Keratinocyte (primary cell): ENCODE measurements at regions not wholly inside any gene's neighbourhood (a gene's known extent, or its start where the extent isn't known, plus 50 kb on each side); places are given as distances from the start of the nearest gene placed in this dataset.

Source experiments
- DNase-seq: peaks from one replicate; pipeline ENCODE4 v3.0.0-alpha.2; 2011; ENCODE audit warnings: low read depth, missing footprints, low spot score
- FAIRE-seq: peaks from 2 replicates; lab custom pipeline; 2011; peaks lifted over from hg19 to GRCh38; lab: Jason Lieb, UNC
- H2AFZ ChIP-seq: 2 replicates; pipeline ENCODE4 v1.6.0; 2012; ENCODE audit warnings: low read length, control low read depth, inconsistent platforms; ENCODE audit not compliant: control insufficient read depth
- H3K27ac ChIP-seq: 2 replicates; pipeline ENCODE4 v1.5.1; 2011; ENCODE audit warnings: low read length; ENCODE audit not compliant: control insufficient read depth, insufficient read depth
- H3K27me3 ChIP-seq: 3 replicates; pipeline ENCODE4 v1.6.0; 2011; ENCODE audit warnings: low read length; ENCODE audit not compliant: control insufficient read depth, insufficient read depth; ENCODE audit errors: extremely low read depth
- H3K36me3 ChIP-seq, 2 experiments: 2 replicates in 1 of 2; 3 replicates in 1 of 2; pipeline ENCODE4 v1.5.1; 2011; ENCODE audit warnings: low read length in 2 of 2, mild to moderate bottlenecking in 1 of 2; ENCODE audit not compliant: control insufficient read depth in 2 of 2, insufficient read depth in 2 of 2; ENCODE audit errors: extremely low read depth in 1 of 2
- H3K4me1 ChIP-seq: 3 replicates; pipeline ENCODE4 v1.5.1; 2011; ENCODE audit warnings: low read length; ENCODE audit not compliant: control insufficient read depth, insufficient read depth; ENCODE audit errors: extremely low read depth
- H3K4me2 ChIP-seq: 3 replicates; pipeline ENCODE4 v1.6.0; 2011; ENCODE audit warnings: low read depth, low read length; ENCODE audit not compliant: control insufficient read depth, insufficient read depth; ENCODE audit errors: extremely low read depth
- H3K4me3 ChIP-seq, 3 experiments: fragments of 200-600 bp in 1 of 3; sonication (generic) in 1 of 3; 2 replicates in 2 of 3; 3 replicates in 1 of 3; pipeline ENCODE4 v1.5.1; 2011 to 2016; ENCODE audit warnings: low read length in 3 of 3, mild to moderate bottlenecking in 3 of 3, control low read depth in 2 of 3, inconsistent platforms in 1 of 3, low read depth in 1 of 3, mixed read lengths in 1 of 3, mixed run types in 1 of 3, moderate library complexity in 1 of 3; ENCODE audit not compliant: control insufficient read depth in 2 of 3, insufficient read depth in 2 of 3; ENCODE audit errors: extremely low read depth in 1 of 3
- H3K79me2 ChIP-seq: 2 replicates; pipeline ENCODE4 v1.6.0; 2012; ENCODE audit warnings: low read length; ENCODE audit not compliant: control insufficient read depth, insufficient read depth
- H3K9ac ChIP-seq: 3 replicates; pipeline ENCODE4 v1.6.0; 2011; ENCODE audit warnings: low read length; ENCODE audit not compliant: control insufficient read depth, insufficient read depth; ENCODE audit errors: extremely low read depth
- H3K9me1 ChIP-seq: 3 replicates; pipeline ENCODE4 v1.6.0; 2011; ENCODE audit warnings: low read length; ENCODE audit not compliant: control insufficient read depth, insufficient read depth; ENCODE audit errors: extremely low read depth
- H3K9me3 ChIP-seq: 2 replicates; pipeline ENCODE4 v1.5.1; 2012; ENCODE audit warnings: low read depth, low read length; ENCODE audit not compliant: control insufficient read depth
- H4K20me1 ChIP-seq: 3 replicates; pipeline ENCODE4 v1.6.0; 2011; ENCODE audit warnings: low read length; ENCODE audit not compliant: control insufficient read depth, insufficient read depth; ENCODE audit errors: extremely low read depth
- CTCF ChIP-seq, 3 experiments: IDR thresholded peaks in 1 of 3; conservative IDR thresholded peaks in 1 of 3; optimal IDR thresholded peaks in 1 of 3; 2 replicates in 2 of 3; 3 replicates in 1 of 3; pipeline versions ENCODE3 to v1.5.1; 2011; ENCODE audit warnings: low read length in 3 of 3, mild to moderate bottlenecking in 3 of 3, moderate library complexity in 2 of 3, control low read depth in 1 of 3, inconsistent platforms in 1 of 3; ENCODE audit not compliant: insufficient read depth in 2 of 3; ENCODE audit errors: extremely low read depth in 1 of 3
- EZH2 ChIP-seq: IDR thresholded peaks from one replicate; pipeline ENCODE4 v1.6.1; 2012; ENCODE audit warnings: inconsistent platforms, mild to moderate bottlenecking, low read length, moderate library complexity
- dilution Hi-C: fragments of 300-500 bp; cut with MboI; formaldehyde crosslinking; loops from one replicate; pipeline ENCODE4 v1.7.0; 2020; ENCODE audit warnings: low sequenced_read_pairs; ENCODE audit not compliant: extremely low pct_ligation_motif_present

DNA sequence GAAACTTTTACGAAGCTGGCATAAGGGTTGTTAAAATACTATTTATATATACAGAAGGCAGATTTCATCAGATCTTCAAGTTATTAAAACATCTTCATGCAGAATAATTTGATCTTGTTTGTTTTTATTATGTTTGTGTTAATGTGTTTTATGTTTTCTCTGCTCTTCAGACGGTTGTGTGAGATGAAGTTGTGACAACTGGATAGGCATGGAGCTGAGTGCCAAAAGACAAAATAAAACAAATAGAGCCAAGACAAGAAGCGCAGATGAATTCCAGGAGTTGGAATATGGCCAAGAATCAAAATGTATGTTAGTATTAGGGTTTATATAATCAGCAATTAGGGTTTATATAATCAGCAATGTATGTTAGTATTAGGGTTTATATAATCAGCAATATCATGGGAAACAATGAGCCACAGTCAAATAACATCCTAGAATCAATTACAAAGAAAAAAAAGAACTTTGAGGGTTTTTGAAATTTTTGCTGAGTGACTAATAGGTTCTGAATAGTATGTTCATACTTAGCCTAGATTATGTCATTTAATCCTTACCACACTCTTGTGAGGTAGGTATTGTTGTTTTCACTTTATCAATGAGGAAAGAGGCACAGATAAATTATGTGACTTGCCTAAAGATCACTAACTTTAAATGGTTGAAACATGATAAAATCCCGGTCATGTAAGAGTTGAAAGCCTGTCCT is 488.0 kb upstream of the STEAP1 start:
- Histone ChIP-seq H3K4me1 (no peaks in the 10 kb centered on the region), H3K36me3 (no peaks in the 10 kb centered on the region), H2AFZ (no peak overlapping the region), H3K9me3 (no peaks in the 10 kb centered on the region), H3K9ac (no peak overlapping the region), H3K9me1 (no peaks in the 10 kb centered on the region), H3K79me2 (no peaks in the 10 kb centered on the region), H3K27ac (no peak overlapping the region), H4K20me1 (no peaks in the 10 kb centered on the region), H3K4me2 (no peak overlapping the region), H3K4me3 (no peak overlapping the region), H3K27me3 (no peaks in the 10 kb centered on the region)
- no peak for FAIRE-seq
- TF ChIP-seq EZH2 (no peak), CTCF (optimal IDR thresholded peaks at IDR 0.05 in 1 of 3, IDR thresholded peaks at IDR 0.05 in 1 of 3, conservative IDR thresholded peaks at IDR 0.05 in 1 of 3; ENCODE audit: extremely low read depth in 1 of 3, insufficient read depth in 2 of 3, low read length in 3 of 3) (no peak)
- DNase-seq: no peak
- dilution Hi-C loops: no loop called here

- H3K4me2 ChIP-seq: no peak overlapping the region
- no peaks in the 10 kb centered on the region for H3K9me1 ChIP-seq
- no peak overlapping the region for H3K9ac ChIP-seq
- H2AFZ ChIP-seq: no peak overlapping the region
- H3K4me3 ChIP-seq: no peak overlapping the region
- DNase-seq: no peak
- no peaks in the 10 kb centered on the region for H3K36me3 ChIP-seq
- TF ChIP-seq CTCF (optimal IDR thresholded peaks at IDR 0.05 in 1 of 3, IDR thresholded peaks at IDR 0.05 in 1 of 3, conservative IDR thresholded peaks at IDR 0.05 in 1 of 3; ENCODE audit: extremely low read depth in 1 of 3, insufficient read depth in 2 of 3, low read length in 3 of 3) (no peak), EZH2 (no peak)
- no peaks in the 10 kb centered on the region for H3K9me3 ChIP-seq
- H3K4me1 ChIP-seq: no peaks in the 10 kb centered on the region
- H3K27ac ChIP-seq: no peak overlapping the region
- no peaks in the 10 kb centered on the region for H3K79me2 ChIP-seq
- H3K27me3 ChIP-seq: no peaks in the 10 kb centered on the region
- no peak for FAIRE-seq
- H4K20me1 ChIP-seq: no peaks in the 10 kb centered on the region
- dilution Hi-C loops: no loop called here
These were observed 474.1 kb upstream of the STEAP1 start for GRCh38 chr7:89680161-89680560.
